OCI-LY7 (cell line): ENCODE measurements at regions not wholly inside any gene's neighbourhood (a gene's known extent, or its start where the extent isn't known, plus 50 kb on each side); places are given as distances from the start of the nearest gene placed in this dataset.

ENCODE experiments used
- CTCF ChIP-seq: fragments of 200-600 bp; sonication (generic); conservative IDR thresholded peaks from 2 replicates; pipeline ENCODE4 v1.5.1; 2014; ENCODE audit warnings: mild to moderate bottlenecking, antibody characterized with exemption, low read length, moderate library complexity, mixed read lengths
- EZH2phosphoT487 ChIP-seq: fragments of 200-600 bp; sonication (generic); IDR thresholded peaks from 2 replicates; pipeline ENCODE4 v1.6.1; 2018; ENCODE audit warnings: low read depth, borderline replicate concordance, mild to moderate bottlenecking, mixed run types, antibody characterized with exemption, low read length, moderate library complexity, mixed read lengths

- TF ChIP-seq CTCF (no peak), EZH2phosphoT487 (no peak)
Observed at GRCh38 chr2:205878999-205879762, 196.9 kb downstream of the NRP2 start.
